ENCODE measurements at regions not wholly inside any gene's neighbourhood (a gene's known extent, or its start where the extent isn't known, plus 50 kb on each side); places are given as distances from the start of the nearest gene placed in this dataset.

GRCh38 chr14:99058542-99058941, 213.5 kb downstream of the BCL11B start:
- no peaks in the 10 kb centered on the region for H3K9me3 ChIP-seq
- DNase-seq (ENCODE audit: low spot score) (no peak), ATAC-seq (ENCODE audit: insufficient number of reproducible peaks, low FRiP score, low read depth) (no peak)
- H3K36me3 ChIP-seq: no peaks in the 10 kb centered on the region
- H3K27me3 ChIP-seq (replicated peaks; ENCODE audit: insufficient read depth): no peaks in the 10 kb centered on the region
- no peak overlapping the region for H3K27ac ChIP-seq
- H3K4me3 ChIP-seq: no peak overlapping the region
- H3K4me1 ChIP-seq (ENCODE audit: control insufficient read depth in 1 of 2, low read depth in 2 of 2): no peaks in the 10 kb centered on the region
- no peak for TF ChIP-seq CTCF (IDR thresholded peaks at IDR 0.05)

- Histone ChIP-seq H3K27me3 (replicated peaks; ENCODE audit: insufficient read depth) (no peaks in the 10 kb centered on the region), H3K4me1 (ENCODE audit: control insufficient read depth in 1 of 2, low read depth in 2 of 2) (no peaks in the 10 kb centered on the region), H3K36me3 (no peaks in the 10 kb centered on the region), H3K9me3 (no peaks in the 10 kb centered on the region), H3K27ac (no peak overlapping the region), H3K4me3 (no peak overlapping the region)
- no peak for TF ChIP-seq CTCF (IDR thresholded peaks at IDR 0.05)
- DNase-seq (ENCODE audit: low spot score) (no peak), ATAC-seq (ENCODE audit: insufficient number of reproducible peaks, low FRiP score, low read depth) (no peak)
Observed at GRCh38 chr14:99062216-99062615, 209.8 kb downstream of the BCL11B start.

GRCh38 chr14:99062772-99063418, 209.1 kb downstream of the BCL11B start:
- no peak for TF ChIP-seq CTCF (IDR thresholded peaks at IDR 0.05)
- Histone ChIP-seq H3K27me3 (replicated peaks; ENCODE audit: insufficient read depth) (no peaks in the 10 kb centered on the region), H3K36me3 (no peaks in the 10 kb centered on the region), H3K4me3 (no peak overlapping the region), H3K27ac (no peak overlapping the region), H3K4me1 (ENCODE audit: control insufficient read depth in 1 of 2, low read depth in 2 of 2) (no peaks in the 10 kb centered on the region), H3K9me3 (no peaks in the 10 kb centered on the region)
- ATAC-seq (ENCODE audit: insufficient number of reproducible peaks, low FRiP score, low read depth): no peak
- no peak for DNase-seq (ENCODE audit: low spot score)

GRCh38 chr14:99063620-99064225, 208.3 kb downstream of the BCL11B start:
- DNase-seq (ENCODE audit: low spot score) (no peak), ATAC-seq (ENCODE audit: insufficient number of reproducible peaks, low FRiP score, low read depth) (no peak)
- TF ChIP-seq CTCF (IDR thresholded peaks at IDR 0.05): no peak
- no peak overlapping the region for H3K27ac ChIP-seq
- no peaks in the 10 kb centered on the region for H3K36me3 ChIP-seq
- H3K27me3 ChIP-seq (replicated peaks; ENCODE audit: insufficient read depth): no peaks in the 10 kb centered on the region
- no peaks in the 10 kb centered on the region for H3K4me1 ChIP-seq (ENCODE audit: control insufficient read depth in 1 of 2, low read depth in 2 of 2)
- no peak overlapping the region for H3K4me3 ChIP-seq
- no peaks in the 10 kb centered on the region for H3K9me3 ChIP-seq

- no peak overlapping the region for H3K27ac ChIP-seq
- ATAC-seq (ENCODE audit: insufficient number of reproducible peaks, low FRiP score, low read depth): no peak
- DNase-seq (ENCODE audit: low spot score): no peak
- no peaks in the 10 kb centered on the region for H3K27me3 ChIP-seq (replicated peaks; ENCODE audit: insufficient read depth)
- H3K9me3 ChIP-seq: no peaks in the 10 kb centered on the region
- H3K4me3 ChIP-seq: no peak overlapping the region
- no peak for TF ChIP-seq CTCF (IDR thresholded peaks at IDR 0.05)
- H3K4me1 ChIP-seq (ENCODE audit: control insufficient read depth in 1 of 2, low read depth in 2 of 2): no peaks in the 10 kb centered on the region
- H3K36me3 ChIP-seq: no peaks in the 10 kb centered on the region
Observed at GRCh38 chr14:99064262-99064954, 207.6 kb downstream of the BCL11B start.
